ENCODE measurements at regions not wholly inside any gene's neighbourhood (a gene's known extent, or its start where the extent isn't known, plus 50 kb on each side); places are given as distances from the start of the nearest gene placed in this dataset.

GRCh38 chr10:128885573-128886555, 581.2 kb upstream of the MGMT start:
- intact Hi-C loops (cut with micrococcal nuclease) = no loop called here

GRCh38 chr10:128887856-128888255, 579.2 kb upstream of the MGMT start:
- intact Hi-C loops (cut with micrococcal nuclease) = no loop called here

- intact Hi-C loops (cut with micrococcal nuclease) = no loop called here
Observed at GRCh38 chr10:128892005-128892404, 575.0 kb upstream of the MGMT start.

GRCh38 chr10:128894641-128895040, 572.4 kb upstream of the MGMT start:
- intact Hi-C loops (cut with micrococcal nuclease) = no loop called here

GRCh38 chr10:128895473-128895872, 571.6 kb upstream of the MGMT start:
- intact Hi-C loops (cut with micrococcal nuclease) = no loop called here

- intact Hi-C loops (cut with micrococcal nuclease) = no loop called here
Observed at GRCh38 chr10:128896116-128896795, 570.8 kb upstream of the MGMT start.

GRCh38 chr10:128896963-128897362, 570.1 kb upstream of the MGMT start:
- intact Hi-C loops (cut with micrococcal nuclease) = no loop called here

- intact Hi-C loops (cut with micrococcal nuclease) = no loop called here
Observed at GRCh38 chr10:128897401-128898129, 569.5 kb upstream of the MGMT start.

- intact Hi-C loops (cut with micrococcal nuclease) = no loop called here
Observed at GRCh38 chr10:128898133-128898915, 568.7 kb upstream of the MGMT start.

GRCh38 chr10:128898916-128899195, 568.2 kb upstream of the MGMT start:
- intact Hi-C loops (cut with micrococcal nuclease) = no loop called here

- intact Hi-C loops (cut with micrococcal nuclease) = no loop called here
Observed at GRCh38 chr10:128900456-128900855, 566.6 kb upstream of the MGMT start.

- intact Hi-C loops (cut with micrococcal nuclease) = no loop called here
Observed at GRCh38 chr10:128901236-128901635, 565.8 kb upstream of the MGMT start.

GRCh38 chr10:128902031-128902710, 564.9 kb upstream of the MGMT start:
- intact Hi-C loops (cut with micrococcal nuclease) = no loop called here

- intact Hi-C loops (cut with micrococcal nuclease) = no loop called here
Observed at GRCh38 chr10:128907155-128907941, 559.7 kb upstream of the MGMT start.

- intact Hi-C loops (cut with micrococcal nuclease) = no loop called here
Observed at GRCh38 chr10:128908099-128908498, 558.9 kb upstream of the MGMT start.

- intact Hi-C loops (cut with micrococcal nuclease) = no loop called here
Observed at GRCh38 chr10:128908499-128908898, 558.5 kb upstream of the MGMT start.

- intact Hi-C loops (cut with micrococcal nuclease) = no loop called here
Observed at GRCh38 chr10:128912568-128913311, 554.3 kb upstream of the MGMT start.

- intact Hi-C loops (cut with micrococcal nuclease) = no loop called here
Observed at GRCh38 chr10:128914681-128915080, 552.4 kb upstream of the MGMT start.

- intact Hi-C loops (cut with micrococcal nuclease) = no loop called here
Observed at GRCh38 chr10:128915630-128916029, 551.4 kb upstream of the MGMT start.
